ENCODE measurements at regions not wholly inside any gene's neighbourhood (a gene's known extent, or its start where the extent isn't known, plus 50 kb on each side); places are given as distances from the start of the nearest gene placed in this dataset.
A peak's percentile ranks its signal among the peaks of the same experiment; 100 is the strongest.
"Not testable (repeated sequence)": the region's sequence is repeated elsewhere in the genome, so short reads cannot be mapped to it uniquely, and the experiment has no call there.

- Histone ChIP-seq H3K4me3 (no peak overlapping the region), H3K27ac (no peak overlapping the region), H3K9ac (ENCODE audit: insufficient read length) (no peak overlapping the region), H3K36me3 (ENCODE audit: insufficient read depth, low read length) (no peaks in the 10 kb centered on the region), H3K9me3 (ENCODE audit: low read depth, low read length) (no peaks in the 10 kb centered on the region)
- TF ChIP-seq EZH2 (IDR thresholded peaks at IDR 0.05), result no peak
- no peak for TF ChIP-seq POLR2AphosphoS5 (IDR thresholded peaks at IDR 0.05; ENCODE audit: borderline replicate concordance, low read depth, low read length)
- TF ChIP-seq FOXP2 (optimal IDR thresholded peaks at IDR 0.05; ENCODE audit: control extremely low read depth, extremely low read length, insufficient read depth), result no peak
- DNase-seq (ENCODE audit: low read depth, low spot score), result no peak
Observed at GRCh38 chr7:66464059-66464458, 164.6 kb upstream of the KCTD7 start.

- H3K9ac ChIP-seq (ENCODE audit: insufficient read length), result no peak overlapping the region
- no peak overlapping the region for H3K27ac ChIP-seq
- no peak for DNase-seq (ENCODE audit: low read depth, low spot score)
- TF ChIP-seq POLR2AphosphoS5 (IDR thresholded peaks at IDR 0.05; ENCODE audit: borderline replicate concordance, low read depth, low read length) (no peak), FOXP2 (optimal IDR thresholded peaks at IDR 0.05; ENCODE audit: control extremely low read depth, extremely low read length, insufficient read depth) (no peak), EZH2 (IDR thresholded peaks at IDR 0.05) (no peak)
- H3K9me3 ChIP-seq (ENCODE audit: low read depth, low read length), result no peaks in the 10 kb centered on the region
- H3K36me3 ChIP-seq (ENCODE audit: insufficient read depth, low read length), result no peaks in the 10 kb centered on the region
- no peak overlapping the region for H3K4me3 ChIP-seq
Observed at GRCh38 chr7:66466081-66466600, 162.5 kb upstream of the KCTD7 start.

- Histone ChIP-seq H3K27ac (peak overlapping the region; percentile 80), H3K9ac (ENCODE audit: insufficient read length) (peak overlapping the region; percentile 41), H3K36me3 (ENCODE audit: insufficient read depth, low read length) (no peaks in the 10 kb centered on the region), H3K9me3 (ENCODE audit: low read depth, low read length) (no peaks in the 10 kb centered on the region), H3K4me3 (0 out of 2 replicates have a peak overlapping the region, but pooled peaks have one; percentile 7)
- TF ChIP-seq FOXP2 (optimal IDR thresholded peaks at IDR 0.05; ENCODE audit: control extremely low read depth, extremely low read length, insufficient read depth) (no peak), EZH2 (IDR thresholded peaks at IDR 0.05) (no peak), POLR2AphosphoS5 (IDR thresholded peaks at IDR 0.05; ENCODE audit: borderline replicate concordance, low read depth, low read length) (no peak)
- no peak for DNase-seq (ENCODE audit: low read depth, low spot score)
Observed at GRCh38 chr7:66467887-66468286, 160.8 kb upstream of the KCTD7 start.

GRCh38 chr7:66473064-66473463 lies 155.6 kb upstream of the KCTD7 start:
- DNase-seq (ENCODE audit: low read depth, low spot score); H3K9me3 ChIP-seq (ENCODE audit: low read depth, low read length); H3K9ac ChIP-seq (ENCODE audit: insufficient read length); H3K27ac ChIP-seq; H3K4me3 ChIP-seq; H3K36me3 ChIP-seq (ENCODE audit: insufficient read depth, low read length): not testable (repeated sequence)

GRCh38 chr7:66474441-66474840 lies 154.2 kb upstream of the KCTD7 start:
- Histone ChIP-seq H3K4me3 (no peak overlapping the region), H3K36me3 (ENCODE audit: insufficient read depth, low read length) (no peaks in the 10 kb centered on the region), H3K9ac (ENCODE audit: insufficient read length) (no peak overlapping the region), H3K27ac (no peak overlapping the region), H3K9me3 (ENCODE audit: low read depth, low read length) (no peaks in the 10 kb centered on the region)
- DNase-seq (ENCODE audit: low read depth, low spot score), result no peak
- TF ChIP-seq EZH2 (IDR thresholded peaks at IDR 0.05) (no peak), FOXP2 (optimal IDR thresholded peaks at IDR 0.05; ENCODE audit: control extremely low read depth, extremely low read length, insufficient read depth) (no peak), POLR2AphosphoS5 (IDR thresholded peaks at IDR 0.05; ENCODE audit: borderline replicate concordance, low read depth, low read length) (no peak)

- not testable (repeated sequence) for H3K27ac ChIP-seq; DNase-seq (ENCODE audit: low read depth, low spot score); H3K36me3 ChIP-seq (ENCODE audit: insufficient read depth, low read length); H3K9ac ChIP-seq (ENCODE audit: insufficient read length); H3K4me3 ChIP-seq; H3K9me3 ChIP-seq (ENCODE audit: low read depth, low read length)
Observed at GRCh38 chr7:66476056-66476455, 152.6 kb upstream of the KCTD7 start.

GRCh38 chr7:66477822-66478397 lies 150.8 kb upstream of the KCTD7 start:
- not testable (repeated sequence) for H3K9ac ChIP-seq (ENCODE audit: insufficient read length); H3K4me3 ChIP-seq; H3K36me3 ChIP-seq (ENCODE audit: insufficient read depth, low read length); H3K9me3 ChIP-seq (ENCODE audit: low read depth, low read length); H3K27ac ChIP-seq; DNase-seq (ENCODE audit: low read depth, low spot score)

GRCh38 chr7:66481229-66481628 lies 147.5 kb upstream of the KCTD7 start:
- H3K9me3 ChIP-seq (ENCODE audit: low read depth, low read length); H3K36me3 ChIP-seq (ENCODE audit: insufficient read depth, low read length); H3K27ac ChIP-seq; H3K4me3 ChIP-seq; DNase-seq (ENCODE audit: low read depth, low spot score); H3K9ac ChIP-seq (ENCODE audit: insufficient read length): not testable (repeated sequence)

- H3K27ac ChIP-seq; H3K9me3 ChIP-seq (ENCODE audit: low read depth, low read length); H3K4me3 ChIP-seq; DNase-seq (ENCODE audit: low read depth, low spot score); H3K36me3 ChIP-seq (ENCODE audit: insufficient read depth, low read length); H3K9ac ChIP-seq (ENCODE audit: insufficient read length): not testable (repeated sequence)
Observed at GRCh38 chr7:66489065-66489464, 139.6 kb upstream of the KCTD7 start.

GRCh38 chr7:66489741-66490140 lies 138.9 kb upstream of the KCTD7 start:
- not testable (repeated sequence) for H3K27ac ChIP-seq; H3K9ac ChIP-seq (ENCODE audit: insufficient read length); H3K9me3 ChIP-seq (ENCODE audit: low read depth, low read length); H3K36me3 ChIP-seq (ENCODE audit: insufficient read depth, low read length); H3K4me3 ChIP-seq; DNase-seq (ENCODE audit: low read depth, low spot score)

- H3K36me3 ChIP-seq (ENCODE audit: insufficient read depth, low read length); H3K9me3 ChIP-seq (ENCODE audit: low read depth, low read length); H3K4me3 ChIP-seq; H3K27ac ChIP-seq; DNase-seq (ENCODE audit: low read depth, low spot score); H3K9ac ChIP-seq (ENCODE audit: insufficient read length): not testable (repeated sequence)
Observed at GRCh38 chr7:66490979-66491378, 137.7 kb upstream of the KCTD7 start.

GRCh38 chr7:66492405-66492804 lies 136.3 kb upstream of the KCTD7 start:
- H3K4me3 ChIP-seq, result peak overlapping the region; percentile 92; the same call in 1 of the 2 replicates
- H3K9ac ChIP-seq (ENCODE audit: insufficient read length); H3K36me3 ChIP-seq (ENCODE audit: insufficient read depth, low read length); H3K9me3 ChIP-seq (ENCODE audit: low read depth, low read length); DNase-seq (ENCODE audit: low read depth, low spot score): not testable (repeated sequence)
- H3K27ac ChIP-seq, result 0 out of 2 replicates have a peak overlapping the region, but pooled peaks have one; percentile 87

Measured in SK-N-MC (cell line).